Activated CD4-positive, CD25-positive, alpha-beta regulatory T cell (primary cell): ENCODE measurements at regions not wholly inside any gene's neighbourhood (a gene's known extent, or its start where the extent isn't known, plus 50 kb on each side); places are given as distances from the start of the nearest gene placed in this dataset.

ENCODE experiments used
- DNase-seq, 4 experiments: peaks; one replicate each; lab custom pipeline; 2025; lab: John Stamatoyannopoulos, UW

DNA sequence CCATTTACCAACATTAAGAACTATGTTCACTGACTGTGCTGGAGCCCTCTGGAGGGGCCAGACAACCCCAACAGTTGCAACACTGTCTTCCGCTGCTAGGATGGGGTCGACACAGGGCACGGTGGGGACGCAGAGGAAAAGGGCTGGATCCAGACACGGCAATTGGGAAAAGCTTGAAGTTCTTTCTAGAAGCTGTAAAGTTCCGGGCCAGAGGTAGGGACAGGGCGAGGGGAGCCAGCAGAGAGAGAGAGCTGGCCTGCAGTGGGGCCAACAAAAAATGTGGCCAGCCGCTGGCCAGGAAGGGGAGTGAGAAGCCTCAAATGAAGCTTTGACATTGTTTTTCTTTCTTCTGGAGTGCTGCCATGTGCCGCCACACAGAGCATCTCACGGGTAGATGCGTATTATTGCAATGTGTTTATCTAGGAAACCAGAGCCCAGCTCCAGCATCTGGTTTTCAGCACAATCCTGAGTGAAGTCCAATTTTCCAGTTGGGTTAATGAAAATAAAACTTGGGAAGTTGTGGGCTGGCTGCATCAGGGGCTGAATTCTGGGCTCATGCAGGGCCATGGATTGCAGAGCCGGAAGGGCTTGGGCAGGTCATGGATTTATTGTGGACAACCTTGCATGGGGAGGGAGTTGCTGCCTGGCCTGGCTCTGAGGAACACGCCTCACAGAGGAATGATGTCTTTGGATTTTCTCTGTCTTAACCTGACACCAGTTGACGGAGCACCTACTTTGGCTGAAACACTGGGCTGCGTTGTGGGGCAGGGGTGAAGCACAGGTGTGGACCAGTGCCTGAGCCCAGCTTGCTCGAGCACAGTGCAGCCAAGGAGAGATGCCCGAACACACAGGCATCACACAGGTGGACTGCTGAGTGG is 67.6 kb upstream of the AMPD3 start:
- DNase-seq = no peak

DNA sequence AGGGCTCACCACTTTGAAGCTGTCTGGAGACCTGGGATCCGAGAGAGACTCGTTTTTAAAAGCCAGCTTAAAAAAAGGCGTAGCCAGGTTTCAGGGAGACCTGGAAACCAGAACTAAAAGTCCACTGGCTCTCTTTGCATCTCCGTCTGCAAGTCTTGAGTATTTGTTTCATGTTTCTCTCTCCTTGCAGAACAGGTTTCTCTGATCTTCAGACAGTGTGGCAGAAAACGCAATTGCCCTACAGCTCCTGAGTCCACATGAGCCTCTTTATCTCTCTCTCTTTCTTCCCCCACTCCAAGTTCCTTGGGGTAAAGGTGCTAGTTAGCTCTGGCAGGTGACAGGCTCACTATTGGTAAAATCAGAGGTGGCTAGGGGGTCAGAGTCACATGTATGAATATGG is 67.0 kb upstream of the AMPD3 start:
- no peak for DNase-seq

DNA sequence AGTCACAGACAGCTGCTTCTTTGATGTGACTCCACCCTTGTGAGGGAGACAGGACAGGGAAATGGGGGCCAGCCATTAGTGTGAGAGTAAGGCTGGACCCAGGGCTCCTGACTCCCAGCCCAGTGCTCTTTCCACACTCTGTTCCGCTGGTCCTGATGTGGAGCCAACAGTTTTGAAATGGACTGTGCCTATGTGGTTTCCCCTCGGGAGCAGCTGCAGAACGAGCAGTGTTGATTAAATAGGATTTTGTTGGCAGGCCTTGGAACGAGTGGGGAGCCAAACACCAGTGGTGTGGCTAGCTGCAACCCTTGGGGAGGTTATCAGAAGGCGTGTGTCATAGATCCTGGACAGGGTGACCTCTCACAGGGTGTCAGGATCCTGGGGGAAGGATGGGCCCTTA is 66.5 kb upstream of the AMPD3 start:
- no peak for DNase-seq

DNA sequence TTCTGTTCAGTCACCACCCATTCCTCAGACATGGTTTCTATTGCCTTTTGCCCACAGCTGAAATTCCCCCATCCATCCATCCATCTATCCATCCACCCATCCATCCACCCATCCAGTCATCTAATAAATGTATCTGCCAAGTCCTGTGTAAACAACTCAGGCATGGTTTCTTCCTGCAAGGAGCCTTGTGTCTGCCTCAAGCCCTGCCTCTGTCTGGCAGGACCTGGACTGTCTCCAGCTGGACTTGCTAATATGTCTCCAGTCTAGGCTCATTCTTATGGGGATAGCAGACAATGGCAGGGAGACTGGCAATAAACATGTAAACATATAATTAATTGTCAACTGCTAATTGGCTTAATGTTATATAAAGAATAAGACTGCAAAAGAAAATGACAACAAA is 64.7 kb upstream of the AMPD3 start:
- no peak for DNase-seq

DNA sequence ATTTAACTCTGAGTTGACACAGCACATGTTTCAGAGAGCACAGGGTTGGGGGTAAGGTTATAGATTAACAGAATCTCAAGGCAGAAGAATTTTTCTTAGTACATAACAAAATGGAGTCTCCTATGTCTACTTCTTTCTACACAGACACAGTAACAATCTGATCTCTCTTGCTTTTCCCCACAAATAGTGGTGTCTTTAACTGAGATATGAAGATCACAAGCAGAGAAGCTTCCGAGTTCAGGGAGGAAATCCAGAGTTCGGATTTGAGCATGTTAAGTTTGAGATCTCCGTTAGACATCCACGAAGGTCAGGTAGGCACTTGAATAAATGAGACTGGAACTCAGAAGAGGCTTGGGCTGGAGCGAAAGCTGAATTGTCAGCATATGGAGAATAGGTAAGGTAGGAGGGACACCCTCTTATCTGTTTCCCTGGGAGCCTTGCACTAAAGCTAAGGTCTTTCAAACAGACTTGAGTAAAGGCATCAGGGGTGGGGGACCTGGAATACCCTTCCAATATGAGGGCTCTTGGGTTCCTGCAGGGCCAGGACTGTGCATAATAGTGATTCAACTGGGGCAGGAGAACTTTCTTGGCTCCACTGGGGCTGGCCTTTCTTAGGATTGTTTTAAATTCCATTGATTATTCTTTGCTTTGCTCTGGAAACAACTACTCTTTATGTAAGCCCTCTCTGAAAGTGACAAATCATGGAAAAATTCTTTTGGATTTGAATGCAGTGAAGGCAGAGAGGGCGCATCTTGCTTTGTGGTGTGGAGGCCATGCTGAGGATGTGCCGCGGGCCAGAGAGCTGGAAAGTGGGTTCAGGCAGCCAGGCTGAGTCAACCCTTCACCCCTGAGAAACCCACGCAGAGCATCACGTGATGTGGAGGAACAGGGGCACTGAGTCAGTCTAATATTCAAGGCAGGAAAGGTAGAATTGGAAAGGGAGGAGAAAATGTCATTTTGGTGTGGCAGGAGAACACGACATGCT is 62.7 kb upstream of the AMPD3 start:
- no peak for DNase-seq

DNA sequence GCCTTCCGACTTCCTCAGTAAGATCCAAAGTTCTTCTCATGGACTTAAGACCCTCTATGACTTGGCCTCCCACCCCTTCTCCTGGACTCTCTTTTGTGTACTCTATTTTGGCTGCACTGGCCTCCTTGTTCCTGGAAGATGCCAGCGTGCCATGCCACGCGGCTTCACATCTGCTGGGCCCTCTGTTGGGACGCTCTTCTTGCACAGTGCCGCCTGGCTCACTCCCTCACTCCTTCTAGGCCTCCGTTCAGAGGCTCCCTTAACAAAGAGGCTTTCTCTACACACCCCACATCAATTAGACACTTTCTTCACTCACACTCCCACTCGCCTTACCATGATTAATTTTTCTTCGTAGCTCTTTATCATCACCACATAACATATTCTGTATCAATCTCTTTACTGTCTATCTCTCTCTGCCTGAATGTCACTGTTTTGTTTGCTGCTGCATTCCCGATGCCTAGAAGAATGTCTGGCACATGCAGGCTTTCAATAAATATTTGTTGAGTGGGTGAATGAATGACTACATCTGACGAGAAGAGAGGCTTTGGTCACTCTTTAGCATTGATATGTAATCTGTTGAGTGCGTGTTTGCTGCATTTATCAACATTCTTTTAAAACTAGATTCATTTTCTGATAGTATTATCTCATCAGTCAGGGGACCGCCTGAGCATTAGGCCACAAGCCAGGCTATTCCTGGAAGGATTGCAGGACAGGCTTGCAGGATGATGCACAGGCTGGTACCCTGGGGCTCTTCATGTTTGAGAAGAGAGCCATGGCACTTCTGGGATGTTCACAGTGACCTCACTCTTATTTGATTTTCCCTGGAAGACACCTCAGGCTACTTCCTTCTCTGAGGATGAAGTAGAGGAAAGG is 60.6 kb upstream of the AMPD3 start:
- DNase-seq = no peak

DNA sequence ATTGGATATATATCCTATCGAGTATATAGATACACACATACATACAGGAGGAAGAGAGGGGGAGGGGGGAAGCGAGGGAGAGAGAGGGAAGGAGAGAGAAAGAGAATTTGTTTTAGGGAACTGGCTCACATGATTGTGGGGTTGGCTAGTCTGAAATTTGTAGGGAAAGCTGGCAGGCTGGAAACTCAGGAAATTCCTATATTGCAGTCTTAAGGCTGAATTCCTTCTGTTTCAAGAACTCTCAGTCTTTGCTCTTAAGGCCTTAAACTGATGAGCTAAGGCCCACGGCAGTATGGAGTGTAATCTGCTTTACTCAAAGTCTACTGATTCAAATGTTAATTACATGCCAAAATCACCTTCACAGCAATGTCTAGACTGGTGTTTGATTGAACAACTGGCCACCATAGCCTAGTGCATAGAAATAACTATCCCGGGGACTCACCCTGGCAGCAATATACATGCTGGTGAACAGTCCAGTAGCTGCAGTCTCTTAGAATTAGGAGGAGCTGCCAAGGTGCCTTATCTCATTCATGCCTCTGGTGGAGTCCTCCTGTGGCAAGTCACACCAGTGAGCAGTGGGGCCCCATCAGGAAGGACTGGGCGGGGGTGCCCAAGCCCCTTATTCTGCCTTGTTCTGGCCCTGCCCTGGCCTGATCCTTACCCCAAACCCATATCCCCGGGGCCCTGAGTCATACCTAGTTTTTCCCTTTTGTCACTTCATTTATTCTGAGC is 59.7 kb upstream of the AMPD3 start:
- DNase-seq = no peak

DNA sequence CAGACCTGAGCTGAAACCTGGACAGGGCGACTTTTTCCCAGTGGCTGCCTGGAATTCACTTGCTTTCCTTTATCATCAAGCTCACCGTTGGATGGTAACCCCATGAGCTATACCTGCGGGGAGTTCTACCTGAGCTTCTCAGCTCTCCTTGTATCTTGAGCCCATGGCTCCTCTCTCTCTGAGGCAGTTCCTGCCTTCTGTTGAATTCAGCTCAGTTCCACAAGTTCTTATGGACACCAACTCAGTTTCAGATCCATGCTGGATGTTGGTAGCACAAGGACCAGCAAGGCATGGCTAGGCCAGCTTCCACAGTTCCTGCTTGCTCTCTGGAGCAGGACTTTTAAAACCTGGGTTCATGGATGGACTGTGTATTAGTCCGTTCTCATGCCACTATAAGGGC is 58.3 kb upstream of the AMPD3 start:
- DNase-seq = no peak

DNA sequence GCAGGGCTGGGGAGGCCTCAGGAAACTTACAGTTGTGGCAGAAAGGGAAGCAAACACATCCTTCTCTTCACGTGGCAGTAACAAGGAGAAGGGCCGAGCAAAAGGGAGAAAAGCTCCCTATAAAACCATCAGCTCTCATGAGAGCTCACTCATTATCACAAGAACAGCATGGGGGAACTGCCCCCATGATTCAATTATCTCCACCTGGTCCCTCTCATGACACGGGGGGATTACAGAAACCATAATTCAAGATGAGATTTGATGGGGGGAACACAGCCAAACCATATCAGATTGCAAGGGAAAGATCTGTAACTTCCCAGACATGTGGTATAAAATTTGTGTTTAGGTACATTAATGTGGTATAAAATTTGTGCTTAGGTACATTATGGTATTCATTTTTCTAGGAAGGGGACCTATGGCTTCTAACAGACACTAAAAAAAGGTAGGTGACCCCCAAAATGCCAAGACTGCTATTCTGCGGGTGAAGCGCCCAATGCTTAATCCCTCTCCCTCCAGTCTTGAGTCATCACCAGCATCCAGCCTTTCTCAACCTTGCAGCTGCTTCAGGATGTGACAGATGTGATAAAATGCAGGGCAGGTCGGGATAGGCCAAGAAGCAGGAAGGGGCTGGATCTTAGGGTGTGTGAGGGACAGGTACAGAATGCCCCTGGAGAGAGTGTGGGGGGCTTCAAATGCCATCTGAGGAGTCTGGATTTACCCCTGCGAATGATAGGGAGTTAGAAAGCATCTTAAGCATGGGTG is 57.7 kb upstream of the AMPD3 start:
- no peak for DNase-seq

DNA sequence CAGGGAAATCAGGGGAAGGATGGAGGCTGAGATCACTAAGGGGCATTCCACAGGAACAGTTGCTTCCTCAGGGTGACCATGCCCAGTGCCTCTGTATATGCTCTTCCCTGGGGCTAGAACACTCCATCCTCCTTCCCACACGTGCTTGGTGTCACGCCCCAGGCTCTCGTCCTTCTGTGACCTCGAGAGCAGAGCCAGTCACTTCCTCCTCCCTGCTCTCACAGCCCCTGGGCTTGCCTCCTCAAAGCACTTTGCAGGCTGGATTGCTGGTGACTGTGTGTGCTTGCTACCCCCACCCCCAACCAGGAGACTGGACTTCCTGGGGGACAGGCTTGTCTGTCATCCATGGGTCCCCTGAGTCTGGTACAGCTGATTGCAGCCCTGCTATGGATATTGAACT is 56.5 kb upstream of the AMPD3 start:
- DNase-seq = no peak

DNA sequence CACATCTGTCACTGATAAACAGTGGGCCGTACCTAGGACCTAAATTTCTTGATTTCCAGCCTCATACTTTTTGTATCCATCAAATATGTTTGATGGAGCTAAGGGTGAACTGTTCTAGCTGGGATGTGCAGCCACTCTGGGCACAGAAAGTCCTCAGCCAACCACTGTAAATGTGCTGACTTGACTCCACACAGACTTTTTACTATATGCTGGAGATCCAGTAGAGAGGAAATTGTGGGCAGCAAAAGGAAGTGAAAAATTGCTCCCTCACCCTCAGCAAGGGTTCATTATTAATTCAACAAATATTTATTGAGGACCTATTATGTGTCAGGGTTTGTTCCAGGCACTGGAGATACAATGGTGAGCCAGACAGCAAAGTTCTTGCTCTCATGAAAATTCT is 54.2 kb upstream of the AMPD3 start:
- no peak for DNase-seq

DNA sequence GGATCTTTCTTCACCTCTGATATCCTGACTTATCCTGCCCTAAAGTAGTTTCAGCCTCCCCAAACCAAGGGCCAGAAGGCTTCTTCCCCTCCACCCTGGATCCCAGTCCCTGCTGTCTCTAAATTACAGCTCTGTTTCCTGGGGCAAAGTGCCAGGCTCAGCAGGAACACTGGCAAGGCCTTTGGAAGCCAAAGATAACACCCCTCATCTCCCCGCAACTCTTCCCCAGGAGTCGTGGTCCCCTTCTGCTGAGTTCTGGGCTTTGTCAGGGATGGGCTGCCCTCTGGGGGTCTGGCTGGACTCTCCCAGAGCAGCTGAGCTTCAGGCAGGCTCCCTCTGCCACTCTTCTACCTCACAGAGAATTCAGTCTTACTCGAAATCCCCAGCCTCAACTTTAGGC is 53.8 kb upstream of the AMPD3 start:
- DNase-seq = no peak

DNA sequence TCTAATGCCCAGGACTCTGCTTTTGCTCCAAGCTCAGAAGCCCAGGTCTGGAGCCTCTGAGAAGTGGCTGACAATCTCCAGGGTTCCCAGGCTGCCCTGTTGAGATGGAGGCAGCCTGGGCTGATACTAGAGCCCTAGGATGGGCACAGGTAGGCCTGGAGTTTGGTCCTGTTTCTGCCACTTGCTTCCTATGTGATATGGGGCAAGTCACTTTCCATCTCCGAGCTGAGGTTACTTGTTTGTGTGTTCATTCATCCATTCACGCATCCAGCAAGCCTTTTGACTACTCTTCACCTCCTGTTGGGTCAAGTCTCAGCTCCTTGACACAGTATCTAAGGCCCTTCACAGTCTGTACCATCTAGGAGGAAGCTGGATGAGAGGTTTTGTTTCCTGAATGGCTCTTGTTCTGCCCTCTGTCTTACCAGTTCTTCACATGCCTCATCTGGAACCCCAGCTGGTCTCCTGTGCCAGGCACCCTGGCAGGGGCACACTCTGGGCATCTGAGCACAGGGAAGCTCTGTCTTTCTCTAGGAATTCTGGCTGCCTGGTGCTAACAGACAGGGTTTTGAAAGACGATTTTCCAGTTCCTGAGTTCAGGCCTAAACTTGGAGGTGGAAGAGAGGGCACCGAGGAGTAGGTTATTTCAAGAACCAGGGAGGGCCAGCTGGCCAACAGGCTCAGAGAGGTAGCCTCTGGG is 53.2 kb upstream of the AMPD3 start:
- DNase-seq = no peak
